SU-DHL-6 (cell line): ENCODE measurements at regions not wholly inside any gene's neighbourhood (a gene's known extent, or its start where the extent isn't known, plus 50 kb on each side); places are given as distances from the start of the nearest gene placed in this dataset.
"Not testable (repeated sequence)": the region's sequence is repeated elsewhere in the genome, so short reads cannot be mapped to it uniquely, and the experiment has no call there.

Experiments used
- CTCF ChIP-seq: fragments of 200-600 bp; sonication (generic); IDR thresholded peaks from one replicate; pipeline ENCODE4 v1.5.1; 2017; ENCODE audit warnings: antibody characterized with exemption, mild to moderate bottlenecking, low read length, moderate library complexity; ENCODE audit not compliant: insufficient read depth, poor library complexity, severe bottlenecking
- EZH2phosphoT487 ChIP-seq: fragments of 200-600 bp; sonication (generic), shearing (Covaris generic); conservative IDR thresholded peaks from 2 replicates; pipeline ENCODE4 v1.6.1; 2018; ENCODE audit warnings: mild to moderate bottlenecking, antibody characterized with exemption, low read length, moderate library complexity, mixed read lengths

GRCh38 chr4:64640402-64640801 is 231.2 kb upstream of the TECRL start:
- TF ChIP-seq CTCF, EZH2phosphoT487: not testable (repeated sequence)
